ENCODE measurements at regions not wholly inside any gene's neighbourhood (a gene's known extent, or its start where the extent isn't known, plus 50 kb on each side); places are given as distances from the start of the nearest gene placed in this dataset.

DNA sequence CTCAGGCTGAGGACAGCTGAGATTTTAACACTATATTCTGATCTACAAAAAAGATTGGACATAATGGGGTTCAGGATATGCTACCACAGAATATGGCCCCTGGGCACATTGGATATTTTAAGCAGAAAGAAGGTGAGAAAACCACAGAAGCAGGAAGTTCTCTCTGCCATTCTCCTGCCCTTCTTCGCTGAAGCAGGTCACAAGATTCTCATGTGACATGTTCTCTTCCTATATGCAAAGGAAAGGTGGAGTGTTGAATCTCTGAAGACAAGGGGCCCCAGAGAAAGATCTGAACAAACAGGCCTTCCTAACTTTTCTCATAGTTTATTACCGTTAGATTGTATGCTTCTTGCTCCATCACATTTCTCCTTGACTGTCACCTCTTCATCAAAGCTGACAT, 285.7 kb downstream of the S1PR1 start:
- no peaks in the 10 kb centered on the region for H3K4me1 ChIP-seq
- H3K9me3 ChIP-seq: no peaks in the 10 kb centered on the region
- intact Hi-C loops (cut with DNase I; ENCODE audit: low total_unique reads): no loop called here
- no peak overlapping the region for H3K4me3 ChIP-seq
- TF ChIP-seq POLR2A (IDR thresholded peaks at IDR 0.05) (no peak), POLR2AphosphoS5 (IDR thresholded peaks at IDR 0.05) (no peak), EP300 (IDR thresholded peaks at IDR 0.05) (no peak)
- TF ChIP-seq, protein P1, sequence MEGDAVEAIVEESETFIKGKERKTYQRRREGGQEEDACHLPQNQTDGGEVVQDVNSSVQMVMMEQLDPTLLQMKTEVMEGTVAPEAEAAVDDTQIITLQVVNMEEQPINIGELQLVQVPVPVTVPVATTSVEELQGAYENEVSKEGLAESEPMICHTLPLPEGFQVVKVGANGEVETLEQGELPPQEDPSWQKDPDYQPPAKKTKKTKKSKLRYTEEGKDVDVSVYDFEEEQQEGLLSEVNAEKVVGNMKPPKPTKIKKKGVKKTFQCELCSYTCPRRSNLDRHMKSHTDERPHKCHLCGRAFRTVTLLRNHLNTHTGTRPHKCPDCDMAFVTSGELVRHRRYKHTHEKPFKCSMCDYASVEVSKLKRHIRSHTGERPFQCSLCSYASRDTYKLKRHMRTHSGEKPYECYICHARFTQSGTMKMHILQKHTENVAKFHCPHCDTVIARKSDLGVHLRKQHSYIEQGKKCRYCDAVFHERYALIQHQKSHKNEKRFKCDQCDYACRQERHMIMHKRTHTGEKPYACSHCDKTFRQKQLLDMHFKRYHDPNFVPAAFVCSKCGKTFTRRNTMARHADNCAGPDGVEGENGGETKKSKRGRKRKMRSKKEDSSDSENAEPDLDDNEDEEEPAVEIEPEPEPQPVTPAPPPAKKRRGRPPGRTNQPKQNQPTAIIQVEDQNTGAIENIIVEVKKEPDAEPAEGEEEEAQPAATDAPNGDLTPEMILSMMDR (IDR thresholded peaks at IDR 0.05): no peak
- DNase-seq: no peak
- H3K27me3 ChIP-seq: no peaks in the 10 kb centered on the region
- H3K36me3 ChIP-seq: no peaks in the 10 kb centered on the region
- no peak overlapping the region for H3K27ac ChIP-seq
- 71 to 82% (median 77%) methylated on average over 2 of the region's 2 CpGs for WGBS, 5 donors

DNA sequence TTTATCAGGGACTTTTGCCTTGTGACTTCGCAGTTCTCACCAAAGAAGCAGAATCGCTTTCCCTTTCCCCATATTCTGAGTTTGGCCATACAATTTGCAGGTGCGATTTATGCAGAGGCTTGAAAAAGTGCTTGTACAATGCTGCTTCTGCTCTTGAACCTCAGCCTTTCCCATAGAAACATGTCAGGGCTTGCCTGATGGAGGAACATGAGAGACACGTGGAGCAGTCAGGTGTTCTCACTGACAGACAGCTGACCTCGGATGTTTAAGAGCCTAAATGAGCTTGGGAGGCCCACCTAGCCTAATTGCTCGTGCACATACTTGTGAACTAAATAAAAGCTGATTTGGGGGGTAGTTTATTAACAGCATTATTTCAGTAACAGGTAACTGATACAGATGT, 290.0 kb downstream of the S1PR1 start:
- peaks cover 0 to 7% (median 0%) of the 10 kb centered on the region in 4 donors for H3K9me3 ChIP-seq
- no peak overlapping the region for H3K27ac ChIP-seq
- no peak overlapping the region for H3K4me3 ChIP-seq
- H3K27me3 ChIP-seq: peaks cover 0 to 7% (median 7%) of the 10 kb centered on the region in 3 donors
- no peak for DNase-seq
- TF ChIP-seq POLR2A (IDR thresholded peaks at IDR 0.05) (no peak), EP300 (IDR thresholded peaks at IDR 0.05) (no peak), POLR2AphosphoS5 (IDR thresholded peaks at IDR 0.05) (no peak)
- TF ChIP-seq, protein P1 (IDR thresholded peaks at IDR 0.05): no peak
- intact Hi-C loops (cut with DNase I; ENCODE audit: low total_unique reads): no loop called here
- no peaks in the 10 kb centered on the region for H3K36me3 ChIP-seq
- H3K4me1 ChIP-seq: no peaks in the 10 kb centered on the region
- 54 to 63% (median 59%) methylated on average over 6 of the region's 6 CpGs for WGBS, 5 donors

DNA sequence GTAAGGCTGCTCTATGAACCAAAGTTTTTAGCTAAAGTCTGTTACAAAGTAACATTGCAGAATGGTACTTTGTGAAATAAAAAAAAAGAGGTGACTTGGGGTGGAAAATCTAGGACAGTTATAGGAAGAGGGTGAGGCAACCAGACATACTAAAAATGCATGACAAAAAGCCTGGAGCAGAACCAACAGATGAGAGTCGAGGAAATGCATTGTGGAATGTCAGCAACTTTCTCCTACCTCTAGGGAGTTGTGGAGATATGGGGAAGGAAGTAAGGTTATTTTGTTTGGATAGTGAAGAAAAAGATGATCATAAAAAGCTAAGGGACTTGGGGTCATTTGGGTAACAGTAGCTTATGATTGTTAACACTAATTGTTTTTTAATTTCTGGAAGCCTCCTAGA, 295.6 kb downstream of the S1PR1 start:
- no peak for DNase-seq
- Histone ChIP-seq H3K27me3 (peaks cover 0 to 7% (median 7%) of the 10 kb centered on the region in 3 donors), H3K9me3 (peaks cover 0 to 9% (median 0%) of the 10 kb centered on the region in 4 donors), H3K27ac (no peak overlapping the region), H3K4me1 (no peaks in the 10 kb centered on the region), H3K4me3 (no peak overlapping the region), H3K36me3 (no peaks in the 10 kb centered on the region)
- TF ChIP-seq, protein P1 (IDR thresholded peaks at IDR 0.05): no peak
- TF ChIP-seq EP300 (IDR thresholded peaks at IDR 0.05): no peak
- no peak for TF ChIP-seq POLR2AphosphoS5 (IDR thresholded peaks at IDR 0.05)
- TF ChIP-seq POLR2A (IDR thresholded peaks at IDR 0.05): no peak
- intact Hi-C loops (cut with DNase I; ENCODE audit: low total_unique reads): no loop called here
- 32 to 48% (median 42%) methylated on average over 1 of the region's 1 CpG for WGBS, 5 donors

DNA sequence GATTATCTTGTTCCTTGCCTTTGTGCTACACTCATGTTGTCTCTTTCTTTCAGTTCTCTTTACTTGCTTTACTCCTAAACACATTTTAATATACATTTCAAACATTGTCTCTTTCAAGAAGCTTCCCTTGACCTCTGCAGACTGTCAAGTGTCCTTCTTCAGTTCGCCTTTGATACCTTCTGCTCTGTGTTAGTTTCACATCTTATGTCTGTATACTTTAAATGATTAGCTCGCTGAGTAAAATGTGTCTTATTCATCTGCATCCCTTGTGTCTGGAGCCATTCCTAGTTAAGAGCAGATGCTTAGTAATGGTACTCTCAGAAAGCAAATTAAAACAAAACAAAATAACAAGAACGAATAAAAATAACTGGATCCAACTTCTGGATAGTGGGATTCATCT, 303.3 kb downstream of the S1PR1 start:
- intact Hi-C loops (cut with DNase I; ENCODE audit: low total_unique reads): no loop called here
- TF ChIP-seq POLR2AphosphoS5 (IDR thresholded peaks at IDR 0.05) (no peak), POLR2A (IDR thresholded peaks at IDR 0.05) (no peak), EP300 (IDR thresholded peaks at IDR 0.05) (no peak)
- TF ChIP-seq, protein P1 (IDR thresholded peaks at IDR 0.05): no peak
- DNase-seq: no peak
- Histone ChIP-seq H3K36me3 (no peaks in the 10 kb centered on the region), H3K27ac (no peak overlapping the region), H3K27me3 (no peaks in the 10 kb centered on the region), H3K9me3 (no peaks in the 10 kb centered on the region), H3K4me3 (no peak overlapping the region), H3K4me1 (no peaks in the 10 kb centered on the region)
- 68 to 83% (median 77%) methylated on average over 3 of the region's 3 CpGs for WGBS, 5 donors
